ENCODE measurements at regions not wholly inside any gene's neighbourhood (a gene's known extent, or its start where the extent isn't known, plus 50 kb on each side); places are given as distances from the start of the nearest gene placed in this dataset.
"Not testable (repeated sequence)": the region's sequence is repeated elsewhere in the genome, so short reads cannot be mapped to it uniquely, and the experiment has no call there.

DNA sequence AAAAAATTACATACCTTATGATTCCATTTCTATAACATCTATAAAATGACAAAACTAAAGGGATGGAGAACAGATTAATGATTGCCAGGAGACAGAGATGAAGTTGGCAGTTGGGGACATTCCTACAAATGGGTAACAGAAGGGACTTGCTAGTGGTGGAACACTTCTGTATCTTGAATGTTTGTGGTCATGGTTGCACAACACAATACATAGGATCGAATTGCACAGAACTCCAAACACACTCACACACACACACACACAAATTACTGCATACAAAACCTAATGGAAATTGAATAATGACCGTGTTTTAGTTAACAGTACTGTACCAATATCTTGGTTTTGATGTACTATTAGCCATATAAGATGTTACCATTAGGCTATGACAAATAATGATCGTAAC is 330.7 kb upstream of the POU5F2 start:
- peaks cover 8 to 18% (median 11%) of the 10 kb centered on the region in 11 experiments; a peak in 15 of 22 replicates for H3K36me3 ChIP-seq
- no peak overlapping the region for H3K4me3 ChIP-seq
- H4K20me1 ChIP-seq = peaks cover 0 to 15% (median 0%) of the 10 kb centered on the region in 11 experiments; a peak in 7 of 22 replicates
- H3K4me2 ChIP-seq = no peak overlapping the region
- H3K27ac ChIP-seq = no peak overlapping the region
- no peak for TF ChIP-seq Cebpa-rat (IDR thresholded peaks at IDR 0.05)
- no peaks in the 10 kb centered on the region for H3K27me3 ChIP-seq
- H3K9ac ChIP-seq = no peak overlapping the region
- H3K4me1 ChIP-seq = no peaks in the 10 kb centered on the region
- H3K9me3 ChIP-seq (replicated peaks in 1 of 11) = peaks cover 13 to 20% (median 16%) of the 10 kb centered on the region in 11 experiments

DNA sequence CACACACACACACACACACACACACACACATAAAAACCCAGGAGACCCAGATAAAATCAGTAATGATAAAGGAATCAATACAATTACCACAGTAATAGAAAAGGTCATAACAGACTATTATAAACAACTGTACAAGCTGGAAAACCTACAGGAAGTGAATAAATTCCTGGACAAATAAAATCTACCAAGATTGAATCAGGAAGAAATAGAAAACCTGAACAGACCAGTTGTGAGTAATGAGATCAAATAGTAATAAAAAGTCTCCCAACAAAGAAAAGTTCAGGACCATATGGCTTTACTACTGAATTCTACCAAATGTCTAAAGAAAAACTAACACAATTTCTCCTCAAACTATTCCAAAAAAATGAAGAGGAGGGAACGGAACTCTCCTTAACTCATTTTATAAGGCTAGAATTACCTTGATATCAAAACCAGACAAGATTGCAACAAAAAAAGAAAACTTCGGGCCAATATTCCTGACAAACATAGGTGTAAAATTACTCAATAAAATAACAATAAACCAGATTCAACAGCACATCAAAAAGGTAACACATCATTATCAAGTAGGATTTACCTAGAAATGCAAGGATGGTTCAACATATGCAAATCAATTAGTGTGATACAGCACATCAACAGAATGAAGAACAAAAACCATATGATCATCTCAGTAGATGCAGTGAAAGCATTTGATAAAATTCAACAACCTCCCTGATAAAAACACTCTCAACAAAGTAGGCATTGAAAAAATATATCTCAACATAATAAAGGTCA is 325.2 kb upstream of the POU5F2 start:
- Histone ChIP-seq H3K9me3 (replicated peaks in 1 of 11) (peaks cover 60 to 70% (median 65%) of the 10 kb centered on the region in 11 experiments), H4K20me1 (peaks cover 0 to 19% (median 9%) of the 10 kb centered on the region in 11 experiments; a peak in 9 of 22 replicates), H3K27ac (no peak overlapping the region), H3K36me3 (peaks cover 13 to 30% (median 21%) of the 10 kb centered on the region in 11 experiments; a peak in 19 of 22 replicates), H3K4me1 (no peaks in the 10 kb centered on the region), H3K4me3 (no peak overlapping the region), H3K4me2 (no peak overlapping the region), H3K27me3 (no peaks in the 10 kb centered on the region), H3K9ac (no peak overlapping the region)
- TF ChIP-seq Cebpa-rat (IDR thresholded peaks at IDR 0.05) = no peak

DNA sequence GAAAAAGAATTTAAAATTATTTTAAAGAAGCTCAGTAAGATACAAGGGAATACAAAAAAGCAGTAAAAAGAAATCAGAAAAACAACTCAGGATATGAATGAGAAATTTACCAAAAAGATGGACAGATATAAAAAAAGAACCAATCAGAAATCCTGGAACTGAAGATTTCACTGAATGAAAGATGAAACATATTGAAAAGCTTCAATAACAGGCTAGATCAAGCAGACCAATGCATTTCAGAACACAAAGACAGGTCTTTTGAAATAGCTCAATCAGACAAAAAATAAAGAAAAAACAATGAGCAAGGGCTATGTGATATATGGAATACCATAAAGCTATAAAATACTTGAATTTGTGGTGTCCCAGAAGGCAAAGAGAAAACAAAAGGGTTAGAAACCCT is 322.6 kb upstream of the POU5F2 start:
- no peak overlapping the region for H3K4me2 ChIP-seq
- peaks cover 0 to 21% (median 9%) of the 10 kb centered on the region in 11 experiments; a peak in 9 of 22 replicates for H4K20me1 ChIP-seq
- no peak for TF ChIP-seq Cebpa-rat (IDR thresholded peaks at IDR 0.05)
- no peaks in the 10 kb centered on the region for H3K4me1 ChIP-seq
- H3K9me3 ChIP-seq (replicated peaks in 1 of 11) = peaks cover 60 to 76% (median 66%) of the 10 kb centered on the region in 11 experiments
- H3K36me3 ChIP-seq = peaks cover 13 to 29% (median 23%) of the 10 kb centered on the region in 11 experiments; a peak in 19 of 22 replicates
- H3K9ac ChIP-seq = no peak overlapping the region
- no peaks in the 10 kb centered on the region for H3K27me3 ChIP-seq
- H3K4me3 ChIP-seq = no peak overlapping the region; a peak in 1 of 20 replicates
- H3K27ac ChIP-seq = no peak overlapping the region

DNA sequence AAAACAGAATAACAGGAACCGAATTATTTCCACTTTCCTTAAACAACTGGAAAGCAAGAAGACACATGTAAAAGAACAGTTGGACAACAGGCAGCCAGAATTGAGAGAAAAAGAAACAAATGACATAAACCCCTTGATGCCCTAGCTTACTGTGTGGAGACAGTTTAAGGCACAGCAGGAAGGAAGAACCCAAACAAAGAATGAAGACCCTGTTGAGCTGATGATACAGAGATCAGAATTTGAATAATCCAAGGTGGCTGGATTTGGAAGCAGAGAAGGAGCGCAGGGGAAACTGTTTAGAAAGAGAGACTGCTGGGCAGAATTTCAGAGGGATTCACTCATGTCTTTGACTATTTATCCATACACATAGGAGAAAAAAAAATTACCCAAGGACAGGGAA is 316.3 kb upstream of the POU5F2 start:
- Histone ChIP-seq H3K9ac (no peak overlapping the region), H3K4me3 (no peak overlapping the region), H3K4me2 (no peak overlapping the region), H3K9me3 (replicated peaks in 1 of 11) (peaks cover 2 to 16% (median 5%) of the 10 kb centered on the region in 11 experiments; a peak in 17 of 22 replicates), H3K27ac (no peak overlapping the region), H3K27me3 (no peaks in the 10 kb centered on the region), H3K36me3 (peaks cover 0 to 19% (median 5%) of the 10 kb centered on the region in 11 experiments; a peak in 9 of 22 replicates), H3K4me1 (no peaks in the 10 kb centered on the region), H4K20me1 (peaks cover 0 to 26% (median 3%) of the 10 kb centered on the region in 11 experiments; a peak in 10 of 22 replicates)
- no peak for TF ChIP-seq Cebpa-rat (IDR thresholded peaks at IDR 0.05)

DNA sequence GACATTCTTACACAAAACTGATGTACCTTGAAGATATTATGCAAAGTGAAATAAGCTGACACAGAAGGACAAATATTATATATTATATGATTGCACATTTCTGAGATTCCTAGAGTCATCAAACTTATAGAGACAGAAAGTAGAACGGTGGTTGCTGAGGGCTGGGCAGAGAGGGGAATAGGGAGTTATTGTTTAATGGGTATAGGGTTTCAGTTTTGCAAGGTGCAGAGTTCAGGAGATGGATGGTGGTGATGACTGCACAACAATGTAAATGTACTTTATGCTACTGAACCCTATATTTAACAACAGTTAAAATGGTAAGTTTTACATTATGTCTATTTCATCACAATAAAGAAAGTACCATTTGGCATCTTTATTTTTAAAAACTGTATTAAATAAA is 315.8 kb upstream of the POU5F2 start:
- Histone ChIP-seq H4K20me1 (peaks cover 0 to 21% (median 0%) of the 10 kb centered on the region in 11 experiments; a peak in 8 of 22 replicates), H3K4me1 (no peaks in the 10 kb centered on the region), H3K4me3 (no peak overlapping the region), H3K27ac (no peak overlapping the region), H3K9ac (no peak overlapping the region), H3K9me3 (replicated peaks in 1 of 11) (peaks cover 0 to 12% (median under 1%) of the 10 kb centered on the region in 11 experiments; a peak in 8 of 22 replicates), H3K36me3 (peaks cover 0 to 23% (median 5%) of the 10 kb centered on the region in 11 experiments; a peak in 9 of 22 replicates), H3K4me2 (no peak overlapping the region), H3K27me3 (no peaks in the 10 kb centered on the region)
- no peak for TF ChIP-seq Cebpa-rat (IDR thresholded peaks at IDR 0.05)

DNA sequence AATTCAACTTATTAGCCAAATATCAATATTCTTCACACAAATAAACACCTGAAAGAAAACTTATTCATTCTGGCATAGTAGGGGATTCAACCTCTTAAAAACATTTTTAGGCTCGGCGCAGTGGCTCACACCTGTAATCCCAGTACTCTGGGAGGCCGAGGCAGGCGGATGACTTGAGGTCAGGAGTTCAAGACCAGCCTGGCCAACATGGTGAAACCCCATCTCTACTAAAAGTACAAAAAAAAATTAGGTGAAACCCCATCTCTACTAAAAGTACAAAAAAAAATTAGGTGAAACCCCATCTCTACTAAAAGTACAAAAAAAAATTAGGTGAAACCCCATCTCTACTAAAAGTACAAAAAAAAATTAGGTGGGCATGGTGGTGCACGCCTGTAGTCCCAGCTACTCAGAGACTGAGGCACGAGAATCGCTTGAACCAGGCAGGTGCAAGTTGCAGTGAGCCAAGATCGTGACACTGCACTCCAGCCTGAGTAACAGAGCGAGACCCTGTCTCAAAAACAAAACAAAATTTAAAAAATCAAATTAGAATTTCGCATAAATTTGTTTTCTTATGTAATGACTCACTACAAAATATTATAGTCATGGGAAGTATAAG is 308.0 kb upstream of the POU5F2 start:
- not testable (repeated sequence) for H3K4me2 ChIP-seq; H3K27ac ChIP-seq; H3K4me3 ChIP-seq; H3K9me3 ChIP-seq (replicated peaks in 1 of 11); H4K20me1 ChIP-seq; H3K4me1 ChIP-seq; H3K27me3 ChIP-seq; H3K9ac ChIP-seq
- peaks cover 22 to 67% (median 42%) of the 10 kb centered on the region in 11 experiments; a peak in 21 of 22 replicates for H3K36me3 ChIP-seq

DNA sequence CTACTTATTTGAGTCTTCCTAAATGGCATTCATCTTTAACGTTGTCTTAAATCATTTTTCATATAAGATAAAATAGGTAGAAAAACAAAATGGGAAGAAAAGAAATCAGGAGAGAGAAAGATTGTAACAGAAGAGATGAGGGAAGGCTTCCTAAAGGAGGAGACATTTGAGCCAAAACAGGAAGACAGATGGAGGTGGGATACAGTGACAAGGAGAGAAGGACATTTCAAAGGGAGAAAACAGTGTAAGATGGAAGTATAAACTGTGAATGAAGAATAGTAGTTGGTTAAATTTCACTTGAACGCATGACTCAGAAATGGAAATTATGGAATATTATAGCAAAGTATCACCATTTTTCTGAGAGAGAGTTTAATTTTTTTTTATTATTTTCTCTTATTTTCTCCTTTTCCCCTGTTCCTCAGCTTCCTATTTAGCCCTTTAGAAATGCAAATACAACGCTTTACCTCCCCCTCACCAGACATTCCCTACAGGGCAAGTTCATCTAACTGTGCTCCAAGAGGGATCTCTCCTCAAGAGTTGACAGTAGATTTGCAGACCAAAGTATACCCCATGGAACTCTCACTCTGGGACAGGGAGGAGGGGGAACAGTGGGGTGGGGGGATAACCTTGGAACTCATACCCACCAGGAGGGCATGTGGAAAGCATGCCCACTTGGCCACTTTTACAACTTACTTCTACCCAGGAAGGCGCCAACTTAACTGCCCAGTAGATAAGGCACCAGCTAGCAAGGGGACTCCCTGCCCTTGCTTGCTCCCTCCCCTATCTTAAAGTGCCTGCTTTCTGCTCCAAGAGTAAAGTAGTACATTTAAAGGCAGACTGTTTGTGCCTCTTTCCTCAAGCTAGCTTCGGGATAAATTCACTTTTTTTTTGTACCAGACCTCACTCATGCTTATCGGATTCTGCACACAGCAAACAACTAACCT is 304.7 kb upstream of the POU5F2 start:
- Histone ChIP-seq H3K4me3 (no peak overlapping the region), H3K9me3 (replicated peaks in 1 of 11) (peaks cover 22 to 30% (median 24%) of the 10 kb centered on the region in 11 experiments), H3K4me1 (no peaks in the 10 kb centered on the region), H3K27me3 (no peaks in the 10 kb centered on the region), H3K9ac (no peak overlapping the region), H3K4me2 (no peak overlapping the region), H4K20me1 (no peaks in the 10 kb centered on the region), H3K27ac (no peak overlapping the region), H3K36me3 (peaks cover 35 to 78% (median 47%) of the 10 kb centered on the region in 11 experiments)
- TF ChIP-seq Cebpa-rat (IDR thresholded peaks at IDR 0.05) = no peak

DNA sequence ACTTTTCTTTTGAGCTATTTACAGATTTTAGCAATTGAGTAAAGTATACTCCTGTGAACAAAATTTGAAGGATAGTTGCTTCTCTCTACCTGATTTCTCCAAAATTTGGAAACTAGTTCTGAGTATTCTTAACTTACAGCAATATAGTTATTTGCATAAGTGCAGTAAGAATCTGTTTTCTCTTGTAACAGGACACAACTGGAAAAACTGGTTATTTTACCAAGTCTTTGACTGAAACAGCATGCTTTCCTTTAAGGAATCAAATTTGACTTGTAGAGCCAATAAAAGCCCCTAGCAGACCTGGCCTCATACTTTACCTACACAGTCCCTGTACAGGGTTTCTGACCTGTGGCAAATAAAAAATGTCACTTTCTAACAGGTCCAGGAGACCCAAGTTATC is 301.9 kb upstream of the POU5F2 start:
- Histone ChIP-seq H3K4me3 (no peak overlapping the region), H3K9ac (no peak overlapping the region), H3K9me3 (replicated peaks in 1 of 11) (peaks cover 22 to 30% (median 24%) of the 10 kb centered on the region in 11 experiments), H3K4me1 (no peaks in the 10 kb centered on the region), H3K36me3 (peaks cover 22 to 62% (median 35%) of the 10 kb centered on the region in 11 experiments), H3K27me3 (no peaks in the 10 kb centered on the region), H3K27ac (no peak overlapping the region), H3K4me2 (no peak overlapping the region), H4K20me1 (no peaks in the 10 kb centered on the region)
- TF ChIP-seq Cebpa-rat (IDR thresholded peaks at IDR 0.05) = no peak

Data from BLaER1 treated with 17β-estradiol and CSF1 and Interleukin-3, amounts not matched to agents 10 nM and 100 nM (cell line).